GM12878 (cell line): ENCODE measurements at regions not wholly inside any gene's neighbourhood (a gene's known extent, or its start where the extent isn't known, plus 50 kb on each side); places are given as distances from the start of the nearest gene placed in this dataset.

Experiments used
- ATAC-seq: fragments of 200-7000 bp; cut with Tn5 transposase; 3 replicates; pipeline ENCODE4 v1.9.1; 2020; ENCODE audit warnings: mild to moderate bottlenecking, moderate library complexity
- BruUV-seq: library from RNA; stranded (reverse); fragments of 400-500 nt; replicated peaks from 2 replicates; lab custom pipeline; 2021; lab: Mats Ljungman, UMichigan
- CTCF ChIA-PET: fragments of 300-600 bp; sonication (Branson Sonifier 250); formaldehyde crosslinking; extraction: SDS; loops from one replicate; lab custom pipeline; 2021; ENCODE audit warnings: inconsistent platforms; lab: Yijun Ruan, JAX
- POLR2A ChIA-PET: fragments of 350-600 bp; formaldehyde crosslinking; extraction: SDS; loops from one replicate; lab custom pipeline; 2021; ENCODE audit warnings: inconsistent platforms; lab: Charles Lee
- RAD21 ChIA-PET: fragments of 300-600 bp; sonication (Branson Sonifier 250); formaldehyde crosslinking; loops from one replicate; lab custom pipeline; 2023; ENCODE audit warnings: antibody characterized with exemption; ENCODE audit not compliant: unreplicated experiment; lab: Charles Lee
- SMC1A ChIA-PET: fragments of 300-600 bp; sonication (Branson Sonifier 250); formaldehyde crosslinking; loops from one replicate; lab custom pipeline; 2023; ENCODE audit not compliant: unreplicated experiment, uncharacterized antibody; lab: Charles Lee
- DNase-seq: peaks from one replicate; pipeline ENCODE4 v3.0.0-alpha.2; 2011; ENCODE audit warnings: low read depth, low spot score
- FAIRE-seq: peaks from 3 replicates; lab custom pipeline; 2011; peaks lifted over from hg19 to GRCh38; lab: Jason Lieb, UNC
- H2AFZ ChIP-seq: 2 replicates; pipeline ENCODE4 v1.6.0; 2011; ENCODE audit warnings: low read depth, low read length, control low read depth; ENCODE audit not compliant: control insufficient read depth
- H3K27ac ChIP-seq: 2 replicates; pipeline ENCODE4 v1.5.1; 2011; ENCODE audit warnings: control low read depth; ENCODE audit not compliant: control insufficient read depth, insufficient read depth
- H3K27me3 ChIP-seq, 2 experiments: replicated peaks in 1 of 2; 2 replicates each; pipeline versions ENCODE4 v1.6.0 to v1.6.1; 2011; ENCODE audit warnings: low read length in 1 of 2; ENCODE audit not compliant: control insufficient read depth in 2 of 2, insufficient read depth in 2 of 2
- H3K36me3 ChIP-seq, 2 experiments: 2 replicates each; pipeline ENCODE4 v1.5.1; 2011; ENCODE audit warnings: low read length in 1 of 2; ENCODE audit not compliant: control insufficient read depth in 2 of 2, insufficient read depth in 2 of 2
- H3K4me1 ChIP-seq: 2 replicates; pipeline ENCODE4 v1.6.1; 2011; ENCODE audit warnings: mild to moderate bottlenecking, low read length, moderate library complexity, mixed read lengths; ENCODE audit not compliant: control insufficient read depth, insufficient read depth
- H3K4me2 ChIP-seq: 2 replicates; pipeline ENCODE4 v1.6.0; 2011; ENCODE audit warnings: control low read depth; ENCODE audit not compliant: control insufficient read depth, insufficient read depth
- H3K4me3 ChIP-seq: fragments of 200-600 bp; sonication (generic); 2 replicates; pipeline ENCODE4 v1.5.1; 2016
- H3K79me2 ChIP-seq: 2 replicates; pipeline ENCODE4 v1.6.0; 2011; ENCODE audit warnings: low read length; ENCODE audit not compliant: control insufficient read depth, insufficient read depth
- H3K9ac ChIP-seq: 2 replicates; pipeline ENCODE4 v1.8.0; 2011; ENCODE audit warnings: low read length, control low read depth, mixed read lengths; ENCODE audit not compliant: control insufficient read depth, insufficient read depth
- H3K9me3 ChIP-seq: replicated peaks from 3 replicates; pipeline ENCODE4 v1.5.1; 2011; ENCODE audit warnings: mild to moderate bottlenecking, low read length; ENCODE audit not compliant: control insufficient read depth, insufficient read depth
- H4K20me1 ChIP-seq: 2 replicates; pipeline ENCODE4 v1.6.0; 2011; ENCODE audit not compliant: control insufficient read depth, insufficient read depth
- BRCA1 ChIP-seq: IDR thresholded peaks from 2 replicates; pipeline ENCODE4 v1.6.1; 2011; ENCODE audit warnings: low read depth, low read length, improper control_type of control experiment
- ELK1 ChIP-seq: IDR thresholded peaks from 2 replicates; pipeline ENCODE4 v1.6.1; 2012; ENCODE audit warnings: low read depth, low read length, improper control_type of control experiment
- HCFC1 ChIP-seq: fragments of 150-350 bp; IDR thresholded peaks from 2 replicates; pipeline ENCODE4 v1.6.1; 2014; ENCODE audit warnings: low read length
- SMC3 ChIP-seq: IDR thresholded peaks from 2 replicates; pipeline ENCODE4 v1.6.1; 2011; ENCODE audit warnings: low read length, improper control_type of control experiment, borderline replicate concordance
- TARDBP ChIP-seq: IDR thresholded peaks from 2 replicates; pipeline ENCODE4 v1.6.1; 2016; ENCODE audit warnings: borderline replicate concordance
- ZNF274 ChIP-seq: IDR thresholded peaks from one replicate; pipeline ENCODE4 v1.8.0; 2011; ENCODE audit not compliant: insufficient read length, insufficient read depth
- WGBS: methylation state at CpG from one replicate; pipeline ENCODE4 v1.1.6; 2016; ENCODE audit warnings: low lambda C conversion rate; ENCODE audit not compliant: insufficient replicate concordance, insufficient coverage; ENCODE audit errors: missing lambda C conversion rate; 5-methylcytosine and 5-hydroxymethylcytosine counted together
- in situ Hi-C: fragments of 300-500 bp; cut with MboI; formaldehyde crosslinking; loops from 9 replicates; pipeline ENCODE4 v1.14.3; 2018; ENCODE audit warnings: mixed read lengths
- intact Hi-C: fragments of 100-400 bp; cut with micrococcal nuclease; formaldehyde crosslinking; loops from one replicate; pipeline ENCODE4 v1.14.2; 2022; ENCODE audit not compliant: unreplicated experiment

GRCh38 chr18:57898506-57899124 is 95.5 kb upstream of the ATP8B1 start:
- H2AFZ ChIP-seq: no peak overlapping the region
- POLR2A ChIA-PET: no interaction called here
- SMC1A ChIA-PET: interaction anchor here (0.6 to 1.6 kb wide), 2 partner anchors 14 to 161 kb away, joined by 3 read pairs; no protein-coding TSS in a partner anchor
- H4K20me1 ChIP-seq: no peaks in the 10 kb centered on the region
- WGBS: 0% methylated on average over 4 of the region's 4 CpGs
- intact Hi-C loops: loop anchor here (10.0 kb wide), 1 partner anchor 866 kb away; no protein-coding TSS in a partner anchor
- CTCF ChIA-PET: interaction anchor here (0.9 to 1.3 kb wide), 2 partner anchors 17 to 296 kb away, joined by 4 read pairs; no protein-coding TSS in a partner anchor
- BruUV-seq: no TSS peak
- no peak overlapping the region for H3K9ac ChIP-seq
- TF ChIP-seq TARDBP (no peak), ZNF274 (no peak), ELK1 (no peak)
- TF ChIP-seq, all 136 proteins: peak for 0
- FAIRE-seq (no peak), ATAC-seq (no peak), DNase-seq (no peak)
- no peaks in the 10 kb centered on the region for H3K79me2 ChIP-seq
- no peak overlapping the region for H3K4me2 ChIP-seq
- no peaks in the 10 kb centered on the region for H3K9me3 ChIP-seq
- H3K27me3 ChIP-seq: peaks cover 0 to 1% of the 10 kb centered on the region in 2 experiments; a peak in 2 of 4 replicates
- no peaks in the 10 kb centered on the region for H3K4me1 ChIP-seq
- in situ Hi-C loops: no loop called here
- H3K4me3 ChIP-seq: no peak overlapping the region
- H3K27ac ChIP-seq: no peak overlapping the region
- RAD21 ChIA-PET: interaction anchor here (1.2 kb wide), 1 partner anchor 17 kb away, joined by 4 read pairs; no protein-coding TSS in a partner anchor
- H3K36me3 ChIP-seq: no peaks in the 10 kb centered on the region

- ChIA-PET RAD21 (no interaction called here), CTCF (no interaction called here), POLR2A (no interaction called here), SMC1A (no interaction called here)
- WGBS: 27% methylated on average over 9 of the region's 9 CpGs
- ATAC-seq (no peak), FAIRE-seq (no peak), DNase-seq (no peak)
- Histone ChIP-seq H3K9me3 (peaks cover 5% of the 10 kb centered on the region; the same call in 2 of the 3 replicates), H2AFZ (no peak overlapping the region), H4K20me1 (no peaks in the 10 kb centered on the region), H3K36me3 (no peaks in the 10 kb centered on the region), H3K27ac (no peak overlapping the region), H3K79me2 (no peaks in the 10 kb centered on the region), H3K27me3 (peaks cover 0 to 1% of the 10 kb centered on the region in 2 experiments; a peak in 1 of 4 replicates), H3K4me2 (no peak overlapping the region), H3K9ac (no peak overlapping the region), H3K4me1 (peaks cover 8% of the 10 kb centered on the region)
- intact Hi-C loops: loop anchor here (10.0 kb wide), 1 partner anchor 870 kb away; no protein-coding TSS in a partner anchor
- no TSS peak for BruUV-seq
- in situ Hi-C loops: no loop called here
- TF ChIP-seq BRCA1 (no peak), SMC3 (no peak), HCFC1 (no peak)
- TF ChIP-seq, all 136 proteins: peak for 0
- no peak overlapping the region for H3K4me3 ChIP-seq
Observed at GRCh38 chr18:57895182-57895581, 92.1 kb upstream of the ATP8B1 start.
